Cardiac septum (tissue), 1 donor: ENCODE measurements at regions not wholly inside any gene's neighbourhood (a gene's known extent, or its start where the extent isn't known, plus 50 kb on each side); places are given as distances from the start of the nearest gene placed in this dataset.

Source experiments
- DNase-seq: peaks from one replicate; pipeline ENCODE4 v3.0.0-alpha.2; 2020; ENCODE audit warnings: low spot score
- intact Hi-C: fragments of 100-400 bp; cut with DNase I; formaldehyde crosslinking; loops from one replicate; pipeline ENCODE4 v1.14.0; 2022
- donor health status: DM: no; HTN: no; CAD: no.

DNA sequence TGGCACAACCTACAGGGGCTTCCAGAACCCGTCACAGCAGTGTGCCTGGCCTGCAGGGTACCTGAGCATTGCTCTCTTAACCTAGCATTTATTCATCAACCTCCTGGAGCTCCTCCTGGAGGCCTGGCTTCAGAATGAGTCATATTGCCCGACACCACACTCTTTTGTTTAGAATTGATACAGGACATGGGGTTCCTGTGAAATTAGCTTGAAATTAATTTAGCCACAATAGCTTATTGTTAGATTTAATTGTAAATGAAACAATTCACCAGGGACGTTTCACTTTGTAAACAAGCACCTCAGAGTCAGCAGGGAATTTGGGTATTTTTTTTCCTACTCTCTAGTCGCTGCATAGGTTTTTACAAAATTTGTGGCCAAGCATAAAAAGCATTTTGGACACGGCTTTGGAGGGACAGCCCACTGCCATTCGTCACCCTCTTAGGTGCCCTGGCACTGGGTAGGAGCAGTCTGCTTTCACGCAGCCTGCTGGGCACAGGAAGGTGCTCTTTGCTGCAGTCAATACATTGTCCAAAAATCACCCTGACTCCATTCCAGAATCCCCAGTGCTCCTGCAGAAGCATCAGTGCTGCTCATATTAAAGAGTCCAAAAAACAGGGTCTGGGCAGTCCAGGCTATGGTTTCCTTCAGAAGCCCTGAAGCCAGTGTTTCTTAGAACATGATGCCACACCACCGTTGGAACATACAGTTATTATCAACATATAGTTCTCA lies 60.8 kb upstream of the MEF2A start:
- intact Hi-C loops, result no loop called here
- DNase-seq, result no peak

DNA sequence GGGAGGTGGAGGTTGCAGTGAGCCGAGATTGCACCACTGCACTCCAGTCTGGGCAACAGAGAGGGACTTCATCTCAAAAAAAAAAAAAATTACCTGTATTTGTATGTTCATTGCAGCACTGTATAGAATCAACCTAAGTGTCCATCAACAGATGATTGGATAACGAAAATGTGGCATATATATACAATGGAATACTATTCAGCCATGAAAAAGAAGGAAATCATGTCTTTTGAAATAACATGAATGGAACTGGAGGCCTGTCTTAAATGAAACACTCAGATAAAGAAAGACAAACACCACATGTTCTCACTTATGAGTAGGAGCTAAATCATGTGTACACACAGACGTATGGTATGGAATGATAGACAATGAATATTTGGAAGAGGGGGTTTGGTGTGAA lies 59.4 kb upstream of the MEF2A start:
- intact Hi-C loops, result loop anchor here (2.0 kb wide), 2 partner anchors 52 to 58 kb away; partner anchors contain the start of gene MEF2A
- no peak for DNase-seq

DNA sequence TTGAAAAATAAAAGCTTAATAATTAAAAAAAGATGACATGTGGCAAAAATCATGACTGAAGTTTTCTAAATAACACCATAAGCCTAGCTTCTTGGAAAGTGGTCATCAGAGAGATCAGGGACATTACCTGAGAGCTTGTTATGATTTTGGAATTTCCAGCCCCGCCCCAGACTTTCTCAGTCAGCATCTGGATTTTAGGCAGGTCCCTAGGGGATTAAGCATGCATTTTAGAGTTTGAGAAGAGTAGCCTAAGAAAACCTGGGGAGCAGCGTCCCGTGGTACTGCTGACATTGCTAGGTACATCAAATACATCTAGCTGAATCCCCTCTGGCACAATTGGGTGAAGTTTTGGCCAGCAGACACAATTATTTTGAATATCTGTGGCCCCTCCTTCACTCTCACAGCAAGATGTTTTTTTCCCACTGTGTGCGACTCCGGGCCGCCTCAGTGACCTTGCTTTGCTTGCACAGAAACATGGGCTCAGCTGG lies 58.7 kb upstream of the MEF2A start:
- intact Hi-C loops, result loop anchor here (2.0 kb wide), 2 partner anchors 52 to 58 kb away; partner anchors contain the start of gene MEF2A
- DNase-seq, result no peak

DNA sequence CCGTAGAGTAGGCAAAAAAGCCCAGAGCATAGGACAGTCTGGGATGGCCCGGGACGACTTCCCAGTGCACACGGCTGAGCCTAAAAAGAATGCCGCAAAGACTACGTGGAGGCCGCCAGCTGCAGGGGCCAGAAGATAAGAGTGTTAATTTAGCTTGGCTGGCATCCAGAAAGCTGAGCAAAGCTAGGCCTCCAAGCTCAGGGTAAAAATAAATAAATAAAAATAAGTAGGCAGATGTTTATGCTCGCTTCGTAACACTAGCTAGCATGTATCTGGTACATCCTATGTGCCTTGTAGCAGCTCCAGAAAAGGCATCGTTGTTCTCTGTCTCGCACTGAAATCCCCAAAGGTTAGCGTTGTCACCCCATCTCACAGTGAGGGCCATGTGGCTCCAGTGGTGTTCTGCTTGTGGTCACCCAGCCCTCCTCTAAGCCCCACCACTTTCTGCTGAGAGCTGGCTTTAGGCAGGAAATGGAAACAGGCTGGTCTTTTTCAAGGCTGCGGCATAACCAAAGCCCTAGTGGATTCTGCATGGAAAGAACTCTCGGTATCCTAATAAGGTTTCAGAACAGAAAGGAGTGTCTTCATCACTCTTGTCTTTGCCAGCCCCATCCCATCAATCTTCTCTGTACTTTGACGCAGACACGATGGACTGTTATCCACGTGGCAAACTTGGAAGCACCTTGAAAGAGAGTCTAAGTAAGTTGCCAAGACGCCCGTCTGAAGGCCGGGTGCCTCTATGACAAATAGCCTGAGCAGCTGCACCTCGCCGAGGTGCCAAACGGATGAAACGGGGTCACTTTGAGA lies 58.1 kb upstream of the MEF2A start:
- intact Hi-C loops, result loop anchor here (2.0 kb wide), 2 partner anchors 53 to 57 kb away; partner anchors contain the start of gene MEF2A
- DNase-seq, result no peak

- intact Hi-C loops, result no loop called here
- no peak for DNase-seq
These were observed 57.5 kb upstream of the MEF2A start for GRCh38 chr15:99508311-99508645.

- DNase-seq, result no peak
- intact Hi-C loops, result no loop called here
These were observed 56.9 kb upstream of the MEF2A start for GRCh38 chr15:99508852-99509251.

GRCh38 chr15:99509686-99510461 lies 55.9 kb upstream of the MEF2A start:
- intact Hi-C loops, result no loop called here
- no peak for DNase-seq

GRCh38 chr15:99511531-99511865 lies 54.3 kb upstream of the MEF2A start:
- DNase-seq, result no peak
- intact Hi-C loops, result no loop called here

GRCh38 chr15:99511866-99512661 lies 53.7 kb upstream of the MEF2A start:
- DNase-seq, result no peak
- intact Hi-C loops, result no loop called here

- no peak for DNase-seq
- intact Hi-C loops, result no loop called here
These were observed 51.5 kb upstream of the MEF2A start for GRCh38 chr15:99514306-99514705.
